ENCODE measurements at regions not wholly inside any gene's neighbourhood (a gene's known extent, or its start where the extent isn't known, plus 50 kb on each side); places are given as distances from the start of the nearest gene placed in this dataset.
"Not testable (repeated sequence)": the region's sequence is repeated elsewhere in the genome, so short reads cannot be mapped to it uniquely, and the experiment has no call there.

DNA sequence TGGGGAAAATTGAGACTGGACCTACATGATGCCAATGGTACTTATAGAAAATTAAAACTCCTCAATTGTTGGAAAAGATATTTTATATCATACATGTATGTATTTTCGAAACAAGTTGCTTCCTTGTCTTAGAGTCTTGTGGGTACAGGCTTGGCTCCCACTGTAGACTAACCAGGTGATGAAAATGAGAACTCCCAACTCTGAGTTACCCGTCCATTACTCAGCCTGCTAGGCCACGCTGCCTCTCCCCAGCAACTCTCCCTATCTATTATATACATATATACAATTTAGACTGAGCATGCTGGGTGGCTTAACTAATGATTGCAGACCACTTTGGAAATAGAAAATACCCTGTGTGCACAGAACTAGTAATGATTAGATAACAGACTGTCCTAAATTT, 628.7 kb downstream of the LMO4 start:
- no peak for DNase-seq (ENCODE audit: low read depth)

DNA sequence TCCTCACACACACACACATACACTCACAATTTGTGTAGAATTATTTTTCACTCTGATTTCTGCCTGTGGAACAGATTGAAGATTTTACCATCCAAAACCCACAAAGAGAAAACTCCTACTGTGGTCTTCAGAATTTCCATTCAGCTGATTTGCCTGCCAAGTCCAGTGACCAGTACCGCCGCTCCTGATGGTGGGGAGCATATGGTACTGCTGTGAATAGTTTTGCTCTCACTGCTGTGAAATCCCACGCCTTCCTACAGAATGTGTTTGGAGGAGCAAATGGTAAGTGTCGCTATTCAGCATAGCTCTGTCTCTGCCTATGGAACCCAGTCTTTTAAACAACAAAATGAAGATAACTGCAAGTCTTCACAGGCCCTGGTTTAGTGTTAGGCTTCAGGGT, 629.5 kb downstream of the LMO4 start:
- no peak for DNase-seq (ENCODE audit: low read depth)

DNA sequence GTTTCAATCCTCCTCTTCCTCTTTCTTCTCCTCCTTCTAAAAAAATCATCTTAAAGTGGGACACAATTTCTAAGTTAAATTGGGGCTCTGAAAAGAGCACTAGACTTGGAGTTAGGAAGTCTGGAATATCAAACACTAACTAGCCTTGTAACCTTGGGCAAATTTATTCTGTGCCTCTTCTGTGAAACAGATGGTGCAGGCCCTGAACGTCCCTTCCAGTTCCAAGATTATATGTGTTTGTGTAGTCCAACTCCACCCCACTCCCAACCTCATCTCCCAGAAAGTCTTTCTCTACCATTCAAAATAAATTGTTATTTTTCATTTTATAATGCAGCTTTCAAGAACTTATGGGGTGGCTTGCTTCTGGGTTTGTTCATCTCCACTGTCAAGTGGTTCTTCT, 630.0 kb downstream of the LMO4 start:
- no peak for DNase-seq (ENCODE audit: low read depth)

DNA sequence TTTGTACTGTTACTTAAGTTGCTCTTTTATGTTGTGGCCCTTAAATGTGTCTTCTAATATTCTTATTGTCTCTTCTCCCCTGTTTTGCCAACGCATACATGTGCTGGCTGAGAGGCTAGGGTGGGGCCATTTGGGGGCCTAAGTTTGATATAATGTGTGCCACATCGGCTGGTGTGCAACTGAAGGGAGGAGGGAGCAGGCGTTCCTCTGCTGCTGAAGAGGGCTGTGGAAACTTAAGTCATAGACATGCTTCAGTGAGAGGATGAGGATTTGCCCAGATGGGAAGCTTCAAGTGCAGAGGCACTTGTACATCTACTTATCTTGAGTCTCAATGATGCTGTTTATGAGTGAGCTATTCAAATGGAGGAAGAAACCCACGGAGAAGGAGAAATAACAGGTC, 630.6 kb downstream of the LMO4 start:
- no peak for DNase-seq (ENCODE audit: low read depth)

DNA sequence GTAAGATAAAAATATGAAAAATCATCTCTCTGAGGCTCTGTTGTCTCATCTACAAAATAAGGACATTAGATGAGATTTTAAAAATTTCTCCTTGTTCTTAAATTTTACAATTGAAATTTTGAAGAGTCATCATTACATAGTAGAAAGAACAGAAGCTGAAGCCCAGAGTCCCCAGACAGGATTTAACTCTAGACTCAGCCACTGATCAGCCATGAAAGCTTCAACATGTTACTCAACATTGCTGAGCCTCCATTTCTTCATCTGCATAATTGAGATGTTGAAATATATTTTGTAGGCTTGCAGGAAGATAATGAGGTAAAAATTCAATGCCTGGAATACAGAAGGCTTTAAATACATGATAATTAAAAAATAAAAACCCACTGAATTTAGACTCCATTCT, 633.3 kb downstream of the LMO4 start:
- no peak for DNase-seq (ENCODE audit: low read depth)

DNA sequence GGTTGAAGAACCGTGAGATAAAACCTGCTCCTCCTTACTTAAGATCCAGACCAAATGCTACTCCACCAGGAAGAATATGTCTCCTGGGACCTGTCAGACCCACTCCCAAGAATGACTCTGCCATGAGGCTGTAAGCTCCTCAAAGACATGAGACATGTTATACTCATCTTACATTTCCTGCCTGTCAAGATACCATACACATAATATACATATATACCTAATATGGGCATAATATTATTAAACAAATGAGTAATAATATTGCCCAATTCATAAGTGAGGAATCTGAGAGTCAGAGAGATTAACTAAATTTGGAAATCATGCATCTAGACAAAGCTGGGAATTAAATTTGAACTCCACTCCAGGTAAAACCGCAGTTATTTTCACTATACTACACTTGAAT, 634.9 kb downstream of the LMO4 start:
- no peak for DNase-seq (ENCODE audit: low read depth)

DNA sequence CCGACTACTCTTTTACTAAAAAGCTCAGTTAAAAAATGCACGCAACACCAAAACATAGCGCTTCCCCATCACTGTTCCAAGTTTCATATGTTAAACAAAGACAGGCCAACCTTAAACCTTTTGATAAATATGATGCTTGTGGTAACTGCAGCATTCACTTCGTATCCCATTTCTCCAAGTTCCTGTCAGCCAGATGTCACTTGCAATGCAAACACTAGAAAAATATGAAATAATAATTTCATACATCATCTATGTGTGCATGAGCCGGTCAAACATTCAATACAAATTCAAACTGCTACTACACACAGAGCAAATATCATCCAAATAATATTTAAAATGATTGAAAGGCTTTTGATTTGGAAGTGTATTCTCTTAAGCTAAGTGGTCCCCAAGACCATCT, 636.5 kb downstream of the LMO4 start:
- no peak for DNase-seq (ENCODE audit: low read depth)

DNA sequence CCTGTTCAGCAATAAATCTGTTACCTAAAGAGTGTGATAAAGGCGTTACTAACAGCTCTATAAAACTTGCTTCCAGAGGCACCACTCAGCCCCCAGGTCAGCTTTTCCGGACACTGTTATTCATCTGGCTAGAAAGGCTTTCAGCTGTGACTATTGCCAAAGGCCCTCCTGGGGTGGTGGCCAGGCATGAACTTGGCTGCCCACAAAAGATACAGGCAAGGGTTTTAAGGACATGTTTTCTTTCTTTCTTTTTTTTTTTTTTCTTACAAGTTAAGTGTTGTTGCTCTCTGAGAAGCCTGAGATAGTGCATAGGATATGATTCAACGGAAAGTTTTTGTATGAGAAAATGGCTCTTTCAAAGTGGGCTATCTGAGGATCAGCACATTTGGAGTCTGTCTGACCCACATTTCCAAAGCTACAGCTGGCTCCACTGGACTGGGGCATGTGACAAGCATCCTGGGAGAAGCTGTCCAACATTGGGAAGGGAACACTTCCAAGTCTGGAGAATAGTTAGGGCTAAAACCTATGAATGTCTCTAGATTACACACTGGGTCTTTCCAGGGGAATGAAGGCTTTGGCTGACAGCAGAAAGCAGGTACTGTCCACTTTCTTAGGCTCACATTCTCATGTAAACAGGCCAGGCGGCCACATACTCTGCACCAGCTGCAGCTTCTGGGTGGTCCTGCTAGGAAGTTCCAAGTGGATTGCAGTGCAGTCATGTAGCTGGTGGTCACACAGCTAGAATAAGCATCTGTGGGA, 639.7 kb downstream of the LMO4 start:
- no peak for DNase-seq (ENCODE audit: low read depth)

DNA sequence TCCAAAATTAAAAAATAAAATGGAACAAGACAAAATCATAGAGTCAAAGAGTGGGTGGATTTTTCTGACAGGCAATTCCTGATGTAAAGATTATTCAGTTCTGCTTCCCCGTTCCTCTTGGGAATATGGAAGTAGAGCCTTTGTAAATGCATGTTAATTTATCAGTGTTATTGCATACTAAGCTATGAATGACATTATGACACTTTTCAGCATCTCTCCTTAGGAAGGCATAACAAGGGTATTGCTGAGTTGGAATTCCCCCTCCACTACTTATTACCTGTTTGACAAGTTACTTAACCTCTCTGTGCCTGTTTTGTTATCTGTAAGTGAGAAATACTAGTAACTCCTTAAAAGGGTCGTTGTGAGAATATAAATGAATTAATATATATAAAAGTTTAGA, 640.4 kb downstream of the LMO4 start:
- DNase-seq (ENCODE audit: low read depth): no peak

DNA sequence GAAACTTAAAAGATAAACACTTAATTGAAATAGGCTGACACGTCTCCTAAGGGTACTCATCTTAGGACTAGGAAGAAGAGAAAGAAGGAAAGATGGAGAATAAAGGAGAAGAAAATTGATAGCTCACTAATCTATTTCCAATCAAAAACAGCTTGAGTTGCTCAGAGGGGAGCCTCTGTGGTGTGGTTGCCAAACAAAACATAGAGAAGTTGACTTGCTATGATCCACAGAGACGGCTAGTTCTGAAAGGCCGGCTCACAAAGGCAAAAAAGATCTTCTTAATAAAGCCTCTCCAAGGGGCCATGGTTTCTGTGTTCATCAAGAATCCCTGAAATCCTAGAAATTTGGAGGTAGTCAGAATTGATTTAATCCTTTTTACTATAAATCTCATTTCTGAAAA, 644.1 kb downstream of the LMO4 start:
- no peak for DNase-seq (ENCODE audit: low read depth)

DNA sequence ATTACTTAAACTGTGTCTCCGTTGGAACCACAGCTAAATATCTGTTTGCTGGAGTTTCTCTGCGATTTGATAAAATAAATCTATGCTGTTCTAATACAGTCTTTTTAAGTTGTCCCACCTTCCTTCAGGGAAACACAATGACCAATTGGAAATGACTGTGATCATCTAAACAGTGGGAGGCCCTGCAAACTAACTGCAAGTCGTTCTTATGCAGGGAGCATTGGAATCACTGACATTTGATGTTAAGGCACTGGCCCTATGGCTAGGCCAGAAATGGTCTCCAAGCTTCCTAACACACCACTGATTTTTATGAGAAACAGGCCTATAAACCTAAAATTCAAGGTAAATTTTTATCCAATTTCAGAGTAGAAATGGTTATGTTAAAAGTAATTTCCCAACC, 645.2 kb downstream of the LMO4 start:
- no peak for DNase-seq (ENCODE audit: low read depth)

DNA sequence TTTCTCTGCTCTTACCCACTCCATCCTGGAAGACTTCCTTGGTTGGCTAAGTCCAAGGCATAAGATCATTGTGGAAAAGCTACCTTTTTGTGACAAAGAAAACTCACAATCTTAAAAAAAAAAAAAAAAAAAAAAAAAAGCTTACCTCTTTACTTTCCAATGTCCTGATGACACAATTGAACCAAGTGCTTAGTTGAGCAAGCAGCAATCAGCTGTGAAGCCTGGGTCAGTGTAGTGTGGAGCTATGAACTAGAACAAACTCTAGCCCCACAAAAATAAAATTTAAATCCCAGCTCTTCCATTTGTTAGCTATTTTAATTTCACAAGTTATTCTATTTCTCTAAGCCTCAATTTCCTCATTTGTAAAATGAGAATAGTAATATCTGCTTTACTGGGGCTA, 647.6 kb downstream of the LMO4 start:
- no peak for DNase-seq (ENCODE audit: low read depth)

DNA sequence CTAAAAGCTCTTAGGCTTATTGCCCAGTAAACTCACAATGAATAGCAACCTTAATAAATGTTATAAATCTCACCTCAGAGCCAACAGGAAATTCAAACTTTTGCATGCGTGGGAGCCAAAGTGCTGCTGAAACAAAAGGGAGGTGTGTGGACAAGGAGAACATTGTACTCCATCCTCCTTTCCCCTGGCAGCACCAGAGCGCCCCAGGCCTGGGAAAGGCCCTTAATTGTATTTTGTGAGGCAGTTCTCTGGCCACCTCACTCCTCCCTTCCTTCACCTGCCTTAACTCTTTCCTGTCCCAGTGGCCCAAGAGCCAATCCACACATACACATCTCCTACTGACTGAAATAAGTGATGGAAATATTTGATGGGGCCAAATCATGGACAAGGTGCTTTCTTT, 648.5 kb downstream of the LMO4 start:
- no peak for DNase-seq (ENCODE audit: low read depth)

DNA sequence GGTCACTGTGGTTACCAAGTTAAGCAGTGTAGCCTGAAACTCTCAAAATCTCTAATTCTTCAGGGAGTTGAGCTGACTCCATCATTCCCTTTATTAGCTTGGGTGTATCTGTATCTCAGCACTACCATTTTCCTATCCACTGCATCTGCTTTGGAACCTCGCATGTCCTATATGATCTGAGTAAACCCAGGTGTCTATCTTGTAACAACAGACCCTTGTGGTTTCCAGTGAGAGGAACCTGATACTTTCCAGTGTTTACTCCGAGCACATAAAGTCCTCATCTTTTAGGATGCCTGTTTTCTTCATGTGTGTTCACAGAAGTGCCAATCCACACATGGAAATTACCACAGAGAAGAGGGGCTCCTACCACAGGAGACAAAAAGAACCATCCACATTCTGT, 650.4 kb downstream of the LMO4 start:
- no peak for DNase-seq (ENCODE audit: low read depth)

DNA sequence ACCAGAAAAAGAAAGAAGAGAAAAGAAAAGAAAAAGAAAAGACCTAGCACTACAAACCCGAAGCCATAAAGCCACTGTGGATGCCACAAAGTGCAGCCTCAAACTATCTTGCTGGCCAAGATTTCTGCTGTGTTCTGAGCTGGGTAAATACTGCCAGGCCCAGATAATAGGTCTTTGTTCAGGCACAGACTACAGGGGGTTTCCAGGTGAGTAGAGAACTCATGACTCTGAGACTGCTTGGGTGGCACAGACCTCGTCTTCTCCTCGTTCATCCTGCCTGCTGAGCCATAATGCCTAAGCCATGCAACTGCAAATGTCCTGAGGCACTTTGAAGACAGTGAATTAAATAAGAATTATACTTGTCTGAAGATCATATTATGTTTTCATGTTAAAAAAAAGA, 651.8 kb downstream of the LMO4 start:
- DNase-seq (ENCODE audit: low read depth): no peak

DNA sequence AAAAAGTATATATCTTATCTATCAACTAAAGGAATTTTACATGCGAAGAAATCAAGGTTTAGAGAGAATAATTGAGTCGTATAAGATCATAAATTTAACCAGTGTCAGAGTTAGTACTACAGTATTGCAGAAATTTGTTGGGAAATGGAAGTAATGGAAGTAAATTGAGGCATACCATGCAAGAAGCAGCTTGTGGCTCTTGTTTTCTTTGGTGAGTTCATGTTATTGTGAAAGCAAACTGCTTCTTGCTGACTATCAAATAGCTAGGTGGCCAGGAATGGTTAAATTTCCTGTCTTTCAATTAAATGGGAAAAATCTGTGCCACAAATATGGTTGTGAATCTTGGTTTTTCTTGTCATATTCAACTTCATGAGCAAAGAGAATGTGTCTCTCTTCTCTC, 652.7 kb downstream of the LMO4 start:
- no peak for DNase-seq (ENCODE audit: low read depth)

DNA sequence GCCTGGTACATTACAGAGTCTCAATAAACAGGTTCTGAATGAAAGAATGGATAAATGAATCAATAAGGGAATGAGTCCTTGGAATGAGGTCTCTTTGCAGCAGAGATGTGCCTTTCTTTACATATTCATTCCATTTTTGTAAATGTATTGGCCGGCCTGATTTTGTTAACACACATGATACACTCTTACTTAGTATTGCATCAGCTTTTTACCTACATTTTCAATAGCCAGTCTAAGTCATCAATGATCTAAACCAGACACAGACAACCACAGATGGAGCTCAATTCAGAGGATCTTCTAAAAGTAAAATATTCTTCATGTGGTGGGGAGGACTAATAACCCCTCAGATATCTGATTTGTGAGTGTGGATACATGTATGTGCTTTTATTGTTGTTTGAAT, 653.1 kb downstream of the LMO4 start:
- no peak for DNase-seq (ENCODE audit: low read depth)

DNA sequence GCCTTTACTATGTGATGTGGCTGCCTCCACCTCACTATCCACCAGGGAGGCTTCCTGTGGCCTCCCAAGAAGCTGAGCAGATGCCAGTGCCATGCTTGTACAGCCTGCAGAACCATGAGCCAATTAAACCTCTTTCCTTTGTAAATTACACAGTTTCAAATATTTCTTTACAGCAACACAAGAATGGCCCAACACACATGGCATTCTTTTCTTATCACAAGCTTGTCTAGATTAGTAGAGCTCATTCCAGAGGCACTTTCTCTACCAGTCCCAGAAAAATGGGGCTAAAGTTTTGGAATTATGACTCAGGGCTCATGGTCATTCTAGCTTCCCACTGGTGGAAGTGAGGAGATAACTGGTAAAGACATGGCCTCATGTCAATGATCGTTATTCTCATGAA, 655.2 kb downstream of the LMO4 start:
- DNase-seq (ENCODE audit: low read depth): no peak

DNA sequence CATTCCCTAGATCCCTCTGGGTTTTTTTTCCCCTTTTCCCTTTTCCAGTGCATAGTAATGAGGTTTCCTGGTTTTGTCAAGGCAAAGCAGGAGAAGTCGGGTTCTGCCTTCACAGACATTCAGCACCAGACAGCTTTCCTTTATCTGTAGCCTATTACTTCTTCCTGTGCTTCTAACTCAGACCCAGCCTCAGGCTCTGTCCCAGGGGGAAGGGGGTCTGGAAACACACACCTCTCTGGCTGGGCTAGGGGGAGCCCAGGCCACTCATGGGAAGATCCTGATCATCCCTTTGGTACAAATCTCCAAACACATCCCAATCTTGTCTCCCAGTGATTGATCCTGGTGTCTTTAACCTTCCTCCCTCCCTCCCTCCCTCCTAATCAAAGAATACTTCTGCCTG, 656.4 kb downstream of the LMO4 start:
- no peak for DNase-seq (ENCODE audit: low read depth)

DNA sequence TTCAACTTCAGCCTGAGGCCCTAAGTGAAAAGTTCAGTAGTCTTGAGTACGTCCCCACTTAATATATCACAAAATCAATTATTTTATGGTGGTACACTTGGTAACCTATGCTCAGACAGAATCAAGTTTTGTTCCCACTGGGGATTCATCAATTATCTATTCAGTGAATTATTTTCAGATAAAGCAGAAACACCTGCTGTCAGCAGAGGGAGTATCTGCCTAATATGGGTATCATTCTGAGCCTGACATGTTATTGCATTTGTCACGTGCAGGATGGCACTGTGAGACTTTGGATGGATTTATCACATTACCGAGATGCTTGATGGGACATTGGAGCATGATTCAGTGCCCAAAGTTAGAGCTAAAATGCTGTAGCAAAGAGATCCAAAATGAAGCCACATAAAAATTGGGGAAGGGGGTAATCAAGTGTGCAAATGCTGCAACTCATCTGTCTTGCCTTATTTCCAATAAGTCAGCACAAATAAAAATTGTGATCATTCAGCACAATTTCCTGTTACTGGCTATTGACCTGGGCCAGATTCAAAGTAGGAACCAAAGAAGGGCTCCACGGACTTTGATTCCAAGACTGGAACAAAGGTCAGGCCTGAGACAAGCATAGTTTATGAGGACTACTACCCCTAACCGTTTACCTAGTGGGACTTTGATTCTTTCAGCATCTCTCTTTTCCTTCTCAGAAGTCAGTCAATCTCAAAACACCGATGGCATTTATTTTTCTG, 657.6 kb downstream of the LMO4 start:
- DNase-seq (ENCODE audit: low read depth): no peak

DNA sequence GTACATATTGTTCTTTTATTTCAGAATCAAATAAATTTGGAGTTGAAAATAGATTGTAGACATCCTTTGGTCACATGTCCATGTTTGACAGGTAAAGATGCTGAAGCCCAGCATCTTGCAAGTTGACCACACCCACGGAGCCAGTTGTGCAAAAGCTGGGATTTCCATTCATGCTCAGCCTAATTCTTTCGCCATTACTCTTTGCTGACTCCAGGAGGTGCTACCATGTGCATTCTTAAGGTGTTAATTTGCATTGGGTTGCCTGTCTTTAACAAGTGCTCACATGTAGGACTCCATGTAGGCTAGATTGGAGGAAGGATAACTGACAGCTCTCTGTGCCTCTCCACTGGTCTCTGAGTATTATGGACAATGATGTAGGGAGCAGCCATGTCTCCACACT, 660.7 kb downstream of the LMO4 start:
- DNase-seq (ENCODE audit: low read depth): no peak

DNA sequence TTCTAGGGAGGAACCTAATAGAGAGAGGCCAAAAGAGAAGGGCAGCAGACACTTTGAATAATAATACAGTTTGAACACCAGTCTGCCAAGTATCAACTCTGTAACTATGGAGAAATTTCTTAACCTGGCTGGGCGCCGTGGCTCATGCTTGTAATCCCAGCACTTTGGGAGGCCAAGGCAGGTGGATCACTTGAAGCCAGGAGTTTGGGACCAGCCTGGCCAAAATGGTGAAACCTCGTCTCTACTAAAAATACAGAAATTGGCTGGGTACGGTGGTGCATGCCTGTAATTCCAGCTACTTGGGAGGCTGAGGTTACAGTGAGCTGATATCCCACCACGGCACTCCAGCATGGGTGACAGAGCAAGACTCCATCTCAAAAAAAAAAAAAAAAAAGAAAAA, 663.9 kb downstream of the LMO4 start:
- not testable (repeated sequence) for DNase-seq (ENCODE audit: low read depth)

DNA sequence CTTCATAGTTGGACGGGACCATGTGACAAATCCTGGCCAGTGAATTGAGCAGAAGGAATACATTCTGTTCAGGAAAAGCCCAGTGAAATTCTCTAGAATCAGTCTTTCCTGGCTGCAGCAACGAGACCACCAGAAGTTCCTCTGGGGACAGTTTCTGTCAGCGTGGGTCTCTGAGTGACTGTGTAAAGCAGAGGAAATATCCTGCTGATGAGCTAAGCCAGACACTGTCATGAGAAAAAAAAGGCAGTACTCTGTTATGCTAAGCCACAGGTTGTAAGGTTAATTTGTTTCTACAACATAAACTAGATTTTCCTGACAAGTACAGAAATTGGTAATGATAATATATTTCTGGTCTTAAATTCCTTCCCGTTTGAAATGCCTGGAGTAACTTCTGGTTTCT, 664.4 kb downstream of the LMO4 start:
- DNase-seq (ENCODE audit: low read depth): no peak

DNA sequence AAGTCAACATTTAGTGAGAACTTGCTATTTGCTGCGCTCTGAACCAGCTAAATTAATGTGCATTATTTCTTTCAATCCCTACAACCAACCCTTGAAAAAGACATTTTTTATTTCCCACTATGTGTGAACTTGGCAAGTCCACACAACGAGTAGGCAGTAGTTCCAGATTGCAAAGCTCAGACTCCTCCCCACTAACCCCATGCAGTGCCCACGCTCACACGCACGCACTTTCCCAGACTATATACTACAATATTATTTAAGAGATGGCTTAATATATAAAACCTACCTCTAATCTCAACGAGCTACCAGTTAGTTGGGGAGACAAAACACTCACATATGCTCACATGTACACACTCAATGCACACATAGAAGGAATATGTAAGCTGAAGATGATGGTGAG, 671.2 kb downstream of the LMO4 start:
- DNase-seq (ENCODE audit: low read depth): no peak
